HepG2 (cell line): ENCODE measurements at regions not wholly inside any gene's neighbourhood (a gene's known extent, or its start where the extent isn't known, plus 50 kb on each side); places are given as distances from the start of the nearest gene placed in this dataset.

Experiments
- ATAC-seq: fragments of 200-7000 bp; cut with Tn5 transposase; 3 replicates; pipeline ENCODE4 v1.9.1; 2020; ENCODE audit warnings: mild to moderate bottlenecking, moderate library complexity
- BruUV-seq: library from RNA; stranded (reverse); fragments of 400-500 nt; replicated peaks from 2 replicates; lab custom pipeline; 2021; lab: Mats Ljungman, UMichigan
- CTCF ChIA-PET: fragments of 300-600 bp; formaldehyde crosslinking; extraction: SDS; loops from one replicate; lab custom pipeline; 2021; ENCODE audit warnings: low total read pairs, inconsistent platforms, low intra/inter-chr PET ratio; lab: Yijun Ruan, JAX
- POLR2A ChIA-PET: fragments of 350-600 bp; sonication (Branson Sonifier 250); formaldehyde crosslinking; loops from one replicate; lab custom pipeline; 2020; ENCODE audit warnings: antibody characterized with exemption, inconsistent platforms; lab: Yijun Ruan, JAX
- DNase-seq: peaks from one replicate; pipeline ENCODE4 v3.0.0-alpha.2; 2015; ENCODE audit warnings: low spot score
- FAIRE-seq: peaks from 3 replicates; lab custom pipeline; 2011; peaks lifted over from hg19 to GRCh38; lab: Jason Lieb, UNC
- H2AFZ ChIP-seq: one replicate; pipeline ENCODE4 v1.6.1; 2011; ENCODE audit warnings: low read length, inconsistent platforms
- H3K27ac ChIP-seq: fragments of 300-600 bp; 3 replicates; pipeline ENCODE4 v1.8.0; 2011; ENCODE audit warnings: mixed run types, mild to moderate bottlenecking, mixed read lengths, low read length, inconsistent platforms; ENCODE audit not compliant: insufficient read depth; ENCODE audit errors: extremely low read length
- H3K27me3 ChIP-seq, 2 experiments: fragments of 200-600 bp in 1 of 2; 2 replicates in 1 of 2; 3 replicates in 1 of 2; pipeline versions ENCODE4 v1.6.0 to v1.8.0; 2011; ENCODE audit warnings: low read length in 2 of 2, mild to moderate bottlenecking in 2 of 2, moderate library complexity in 2 of 2, inconsistent platforms in 1 of 2; ENCODE audit not compliant: insufficient read depth in 2 of 2, control insufficient read depth in 1 of 2
- H3K36me3 ChIP-seq, 2 experiments: fragments of 200-600 bp in 1 of 2; replicated peaks in 1 of 2; 2 replicates in 1 of 2; 3 replicates in 1 of 2; pipeline versions ENCODE4 v1.5.1 to v1.8.0; 2011; ENCODE audit warnings: low read length in 2 of 2, inconsistent platforms in 1 of 2; ENCODE audit not compliant: insufficient read depth in 2 of 2, control insufficient read depth in 1 of 2
- H3K4me1 ChIP-seq: 2 replicates; pipeline ENCODE4 v1.5.1; 2012; ENCODE audit warnings: low read length, inconsistent platforms; ENCODE audit not compliant: insufficient read depth
- H3K4me2 ChIP-seq: 2 replicates; pipeline ENCODE4 v1.6.0; 2011; ENCODE audit warnings: low read depth, low read length, inconsistent platforms
- H3K4me3 ChIP-seq, 3 experiments: fragments of 200-600 bp in 1 of 3; sonication (generic), shearing (Covaris generic) in 1 of 3; replicated peaks in 1 of 3; 2 replicates each; pipeline ENCODE4 v1.5.1; 2011 to 2016; ENCODE audit warnings: low read length in 3 of 3, inconsistent platforms in 2 of 3, low read depth in 2 of 3, mild to moderate bottlenecking in 2 of 3, control low read depth in 1 of 3, mixed read lengths in 1 of 3; ENCODE audit not compliant: insufficient read depth in 1 of 3
- H3K79me2 ChIP-seq: one replicate; pipeline ENCODE4 v1.6.1; 2011; ENCODE audit warnings: low read length, inconsistent platforms; ENCODE audit not compliant: insufficient read depth
- H3K9ac ChIP-seq: 2 replicates; pipeline ENCODE4 v1.6.0; 2011; ENCODE audit warnings: mild to moderate bottlenecking, low read depth, low read length, inconsistent platforms; ENCODE audit not compliant: insufficient read depth
- H3K9me3 ChIP-seq: 2 replicates; pipeline ENCODE4 v1.5.1; 2012; ENCODE audit warnings: mild to moderate bottlenecking, low read length
- H4K20me1 ChIP-seq: 2 replicates; pipeline ENCODE4 v1.6.0; 2011; ENCODE audit warnings: inconsistent platforms, mild to moderate bottlenecking, low read length, moderate library complexity; ENCODE audit not compliant: insufficient read depth
- CENPX ChIP-seq: sonication (generic); formaldehyde crosslinking; IDR thresholded peaks from 2 replicates; pipeline ENCODE4 v1.9.0; 2021; ENCODE audit warnings: mild to moderate bottlenecking, missing genetic modification reagents, moderate library complexity
- HNF4A ChIP-seq: sonication (generic); formaldehyde crosslinking; IDR thresholded peaks from 2 replicates; pipeline ENCODE4 v1.4.0; 2020; ENCODE audit warnings: missing genetic modification reagents
- NAIF1 ChIP-seq: sonication (generic); formaldehyde crosslinking; IDR thresholded peaks from 2 replicates; pipeline ENCODE4 v1.5.0; 2020; ENCODE audit warnings: mild to moderate bottlenecking, missing genetic modification reagents, borderline replicate concordance
- PREB ChIP-seq: sonication (generic); formaldehyde crosslinking; IDR thresholded peaks from 2 replicates; pipeline ENCODE4 v1.4.0; 2020; ENCODE audit warnings: missing genetic modification reagents
- U2AF1 ChIP-seq: fragments of 200-400 bp; formaldehyde crosslinking; optimal IDR thresholded peaks from 2 replicates; pipeline ENCODE3; 2017; ENCODE audit warnings: mild to moderate bottlenecking, low read depth, low read length
- ZBTB7B ChIP-seq: sonication (generic); formaldehyde crosslinking; IDR thresholded peaks from 2 replicates; pipeline ENCODE4 v1.4.0; 2020; ENCODE audit warnings: missing genetic modification reagents
- ZNF496 ChIP-seq: sonication (generic); formaldehyde crosslinking; IDR thresholded peaks from 2 replicates; pipeline ENCODE4 v1.8.1; 2023; ENCODE audit warnings: mild to moderate bottlenecking, moderate library complexity, missing genetic modification reagents; ENCODE audit not compliant: insufficient replicate concordance
- WGBS: methylation state at CpG from one replicate; pipeline ENCODE4 v1.1.6; 2017; ENCODE audit warnings: low lambda C conversion rate; 5-methylcytosine and 5-hydroxymethylcytosine counted together
- in situ Hi-C: cut with HindIII; loops from 2 replicates; pipeline ENCODE4 v1.10.0; 2017; ENCODE audit warnings: low pct_unique_long_range_greater_than_20kb; ENCODE audit not compliant: extremely low pct_ligation_motif_present
- intact Hi-C: fragments of 100-400 bp; cut with micrococcal nuclease; formaldehyde crosslinking; loops from one replicate; pipeline ENCODE4 v1.10.0; 2022; ENCODE audit not compliant: unreplicated experiment

- no peak for TF ChIP-seq CENPX (CRISPR knock-in tag)
Measured at GRCh38 chr1:4971666-4972065, 317.3 kb downstream of the AJAP1 start (continued).

- Histone ChIP-seq H4K20me1 (no peaks in the 10 kb centered on the region), H3K4me2 (no peak overlapping the region), H3K27me3 (peaks cover 0 to 6% of the 10 kb centered on the region in 2 experiments; a peak in 1 of 5 replicates), H3K4me1 (no peaks in the 10 kb centered on the region)
- BruUV-seq: no TSS peak
- DNase-seq (no peak), ATAC-seq (no peak)
- intact Hi-C loops: no loop called here
- TF ChIP-seq NAIF1 (CRISPR knock-in tag) (no peak), ZBTB7B (CRISPR knock-in tag) (no peak), PREB (CRISPR knock-in tag) (no peak), HNF4A (CRISPR knock-in tag) (no peak), U2AF1 (no peak), ZNF496 (CRISPR knock-in tag) (no peak)
- TF ChIP-seq, all 625 proteins: peak for 0
- ChIA-PET CTCF (no interaction called here), POLR2A (no interaction called here)
- WGBS: 2% methylated on average over 3 of the region's 3 CpGs
- no peak overlapping the region for H2AFZ ChIP-seq
- in situ Hi-C loops: no loop called here
- H3K4me3 ChIP-seq: no peak overlapping the region
- no peaks in the 10 kb centered on the region for H3K79me2 ChIP-seq
- no peak overlapping the region for H3K9ac ChIP-seq
- no peak overlapping the region for H3K27ac ChIP-seq
- FAIRE-seq: no peak
- no peaks in the 10 kb centered on the region for H3K36me3 ChIP-seq
- no peaks in the 10 kb centered on the region; the same call in 1 of the 2 replicates for H3K9me3 ChIP-seq
Measured at GRCh38 chr1:4970532-4970931, 316.1 kb downstream of the AJAP1 start.
